Stimulated activated CD4-positive, alpha-beta T cell treated with anti-CD3 and anti-CD28 coated beads, TNF-alpha, amount 100 ng/mL, for 48 hours (primary cell): ENCODE measurements at regions not wholly inside any gene's neighbourhood (a gene's known extent, or its start where the extent isn't known, plus 50 kb on each side); places are given as distances from the start of the nearest gene placed in this dataset.
"Not testable (repeated sequence)": the region's sequence is repeated elsewhere in the genome, so short reads cannot be mapped to it uniquely, and the experiment has no call there.

Experiments
- DNase-seq, 3 donors: peaks; one replicate each; pipeline ENCODE4 v3.0.0-alpha.2; 2020; ENCODE audit warnings: low read depth in 3 of 3

GRCh38 chr6:167709196-167709595 lies 117.5 kb upstream of the AFDN start:
- no peak for DNase-seq

GRCh38 chr6:167709776-167710336 lies 116.9 kb upstream of the AFDN start:
- not testable (repeated sequence) for DNase-seq

- no peak for DNase-seq
These were observed 116.3 kb upstream of the AFDN start for GRCh38 chr6:167710363-167710920.

GRCh38 chr6:167711211-167711610 lies 115.5 kb upstream of the AFDN start:
- DNase-seq: no peak

- DNase-seq: no peak
These were observed 114.7 kb upstream of the AFDN start for GRCh38 chr6:167711768-167712730.

GRCh38 chr6:167712731-167713475 lies 113.8 kb upstream of the AFDN start:
- DNase-seq: no peak

- DNase-seq: no peak
These were observed 112.6 kb upstream of the AFDN start for GRCh38 chr6:167714152-167714551.

GRCh38 chr6:167717455-167717854 lies 109.3 kb upstream of the AFDN start:
- DNase-seq: no peak

GRCh38 chr6:167717867-167718266 lies 108.8 kb upstream of the AFDN start:
- no peak for DNase-seq

- no peak for DNase-seq
These were observed 106.8 kb upstream of the AFDN start for GRCh38 chr6:167719920-167720319.

- no peak for DNase-seq
These were observed 106.0 kb upstream of the AFDN start for GRCh38 chr6:167720456-167721285.

- DNase-seq: no peak
These were observed 105.4 kb upstream of the AFDN start for GRCh38 chr6:167721291-167721690.

- no peak for DNase-seq
These were observed 103.9 kb upstream of the AFDN start for GRCh38 chr6:167722634-167723309.

- DNase-seq: no peak
These were observed 100.6 kb upstream of the AFDN start for GRCh38 chr6:167726043-167726621.

GRCh38 chr6:167730441-167730840 lies 96.3 kb upstream of the AFDN start:
- DNase-seq: no peak

- no peak for DNase-seq
These were observed 95.5 kb upstream of the AFDN start for GRCh38 chr6:167731216-167731615.

GRCh38 chr6:167731731-167732422 lies 94.8 kb upstream of the AFDN start:
- no peak for DNase-seq

GRCh38 chr6:167733740-167734661 lies 92.7 kb upstream of the AFDN start:
- no peak for DNase-seq

GRCh38 chr6:167734662-167735083 lies 92.0 kb upstream of the AFDN start:
- no peak for DNase-seq
